GM21423 (cell line): ENCODE measurements at regions not wholly inside any gene's neighbourhood (a gene's known extent, or its start where the extent isn't known, plus 50 kb on each side); places are given as distances from the start of the nearest gene placed in this dataset.
"Not testable (repeated sequence)": the region's sequence is repeated elsewhere in the genome, so short reads cannot be mapped to it uniquely, and the experiment has no call there.

ENCODE experiments used
- ATAC-seq: cut with Tn5 transposase; IDR thresholded peaks from one replicate; pipeline ENCODE4 v1.9.1; 2021; ENCODE audit warnings: mild to moderate bottlenecking, moderate library complexity; ENCODE audit not compliant: unreplicated experiment

- ATAC-seq = no peak
Measured at GRCh38 chr2:167756446-167756845, 490.9 kb downstream of the STK39 start.

DNA sequence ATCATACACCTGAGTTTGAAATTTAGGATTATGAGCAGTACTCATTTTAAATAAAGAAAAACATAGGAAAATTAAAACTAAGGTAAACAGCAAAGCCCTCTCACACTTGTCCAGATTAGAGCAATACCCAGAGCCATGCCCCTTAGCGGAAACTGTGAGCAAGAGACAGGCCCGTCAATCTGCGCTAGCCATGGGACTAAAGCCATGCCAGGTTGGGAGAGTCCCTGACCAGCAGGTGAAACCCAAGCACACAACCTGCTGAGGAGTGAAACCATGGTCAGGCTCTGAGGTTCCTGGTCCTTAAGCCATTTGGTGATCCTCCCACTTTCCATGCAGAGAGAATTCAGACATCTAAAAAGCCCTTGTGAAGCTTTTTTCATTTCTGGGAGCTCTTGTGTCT, 494.3 kb downstream of the STK39 start:
- ATAC-seq = no peak

DNA sequence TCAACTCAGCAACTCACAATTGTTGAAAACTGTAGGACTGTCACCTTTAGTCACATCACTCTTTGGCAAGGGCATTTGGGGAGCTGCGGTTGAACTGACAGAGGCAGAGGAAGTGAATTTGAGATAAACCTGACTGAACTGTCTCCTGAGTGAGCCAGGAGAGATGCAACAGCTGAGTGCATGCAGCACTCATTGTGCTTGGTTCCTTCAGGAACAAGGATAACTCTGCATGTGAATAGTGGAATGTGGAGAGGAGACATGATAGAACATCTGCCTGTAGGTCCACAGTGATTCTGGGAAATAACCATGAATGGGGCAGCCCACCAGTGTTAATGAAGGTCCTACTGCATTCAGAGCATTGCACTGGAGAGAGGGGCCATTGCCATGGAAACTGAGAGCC, 494.7 kb downstream of the STK39 start:
- ATAC-seq = no peak

DNA sequence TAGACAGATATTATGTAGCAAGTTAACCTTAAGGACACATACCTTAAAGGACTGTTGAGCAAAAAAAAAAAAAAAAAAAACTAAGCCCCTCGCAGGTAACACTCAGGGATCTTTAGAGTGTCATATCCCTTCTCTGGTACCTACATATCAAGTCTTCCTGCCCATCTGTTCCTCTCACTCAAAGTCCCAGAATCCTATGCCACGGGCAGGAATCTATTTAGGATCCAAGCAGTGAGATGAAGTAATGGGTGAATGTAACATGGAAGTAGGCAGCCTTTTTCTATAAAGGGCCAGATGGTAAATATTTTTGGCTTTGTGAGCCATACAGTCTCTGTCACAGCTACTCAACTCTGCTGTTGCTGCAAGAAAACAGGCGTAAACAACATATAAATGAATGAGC, 496.7 kb downstream of the STK39 start:
- ATAC-seq = no peak

GRCh38 chr2:167749660-167750059, 497.7 kb downstream of the STK39 start:
- no peak for ATAC-seq

DNA sequence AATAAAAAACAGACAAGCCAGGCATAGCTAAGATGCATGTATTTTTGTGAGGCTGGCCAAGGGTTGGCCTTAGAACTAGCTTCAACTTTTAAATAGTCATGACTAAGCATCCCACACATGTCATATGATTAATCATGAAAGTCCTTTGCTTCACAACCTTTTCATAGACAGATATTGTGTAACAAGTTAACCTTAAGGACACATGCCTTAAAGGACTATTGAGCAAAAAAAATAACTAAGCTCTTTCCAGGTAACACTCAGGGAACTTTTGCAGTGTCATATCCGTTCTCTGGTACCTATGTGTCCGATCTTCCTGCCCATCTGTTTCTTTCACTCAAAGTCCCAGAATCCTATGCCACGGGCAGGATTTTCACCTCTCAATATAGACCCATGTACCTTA, 498.4 kb downstream of the STK39 start:
- no peak for ATAC-seq

GRCh38 chr2:167748536-167748935, 498.9 kb downstream of the STK39 start:
- no peak for ATAC-seq

DNA sequence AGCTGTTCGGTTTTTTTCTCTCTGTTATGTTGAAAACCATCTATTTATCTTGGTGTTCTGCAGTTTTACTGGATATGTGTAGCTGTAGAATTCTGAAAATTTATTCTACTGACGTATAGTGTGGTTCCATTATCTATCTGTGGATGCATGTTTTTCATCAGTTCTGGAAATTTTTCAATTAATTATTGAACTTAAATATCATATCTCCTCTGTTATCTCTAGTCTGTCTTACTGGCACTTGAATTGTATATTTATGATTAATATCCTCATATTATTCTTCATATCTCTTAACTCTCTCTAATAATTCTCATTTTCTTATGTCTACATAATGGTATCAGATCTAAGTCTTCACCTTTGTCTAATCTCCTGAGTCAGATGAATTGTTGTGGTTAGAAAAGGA, 501.7 kb downstream of the STK39 start:
- no peak for ATAC-seq

GRCh38 chr2:167739921-167740320, 507.5 kb downstream of the STK39 start:
- not testable (repeated sequence) for ATAC-seq

GRCh38 chr2:167733747-167734146, 513.6 kb downstream of the STK39 start:
- ATAC-seq = no peak

GRCh38 chr2:167732326-167732725, 515.1 kb downstream of the STK39 start:
- no peak for ATAC-seq

DNA sequence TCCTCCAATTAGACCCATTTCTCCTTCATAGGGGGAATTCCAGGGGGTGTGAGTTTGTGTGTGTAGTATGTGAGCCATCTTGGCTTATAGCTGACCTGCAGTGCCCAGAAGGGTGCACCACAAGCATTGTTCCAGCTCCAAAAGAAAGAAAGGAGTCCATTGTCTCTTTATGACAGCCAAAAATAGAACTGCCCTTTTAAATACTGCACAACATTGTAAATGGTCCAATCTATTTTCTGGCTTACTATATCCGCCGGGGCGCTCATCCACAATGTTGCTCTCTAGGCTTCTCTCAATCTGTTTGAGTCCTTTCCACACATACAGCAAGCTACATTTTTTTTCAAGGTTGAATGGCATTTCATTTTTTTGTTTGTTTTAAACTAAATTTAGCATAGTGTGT, 517.5 kb downstream of the STK39 start:
- ATAC-seq = no peak

DNA sequence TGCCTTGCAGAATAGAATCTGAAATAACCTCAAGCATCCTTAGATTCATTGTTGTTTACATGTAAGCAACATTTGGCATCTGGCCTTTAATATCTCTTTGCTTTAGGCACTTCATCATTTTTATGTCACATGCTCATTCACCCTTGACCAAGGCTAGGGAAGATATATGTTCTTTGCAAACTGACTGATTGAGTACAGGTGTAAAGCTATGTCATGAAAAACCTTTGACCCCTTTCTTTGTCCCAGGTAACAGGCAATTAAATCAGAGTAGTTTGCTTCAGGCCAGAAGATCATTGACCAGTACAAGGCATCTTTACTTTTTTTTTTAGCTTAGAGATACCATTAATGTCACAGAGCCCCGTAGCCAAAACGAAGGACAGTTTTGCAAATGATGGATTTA, 520.6 kb downstream of the STK39 start:
- ATAC-seq = no peak

- ATAC-seq = no peak
Measured at GRCh38 chr2:167721593-167721992, 525.8 kb downstream of the STK39 start.

GRCh38 chr2:167719410-167719809, 528.0 kb downstream of the STK39 start:
- no peak for ATAC-seq

DNA sequence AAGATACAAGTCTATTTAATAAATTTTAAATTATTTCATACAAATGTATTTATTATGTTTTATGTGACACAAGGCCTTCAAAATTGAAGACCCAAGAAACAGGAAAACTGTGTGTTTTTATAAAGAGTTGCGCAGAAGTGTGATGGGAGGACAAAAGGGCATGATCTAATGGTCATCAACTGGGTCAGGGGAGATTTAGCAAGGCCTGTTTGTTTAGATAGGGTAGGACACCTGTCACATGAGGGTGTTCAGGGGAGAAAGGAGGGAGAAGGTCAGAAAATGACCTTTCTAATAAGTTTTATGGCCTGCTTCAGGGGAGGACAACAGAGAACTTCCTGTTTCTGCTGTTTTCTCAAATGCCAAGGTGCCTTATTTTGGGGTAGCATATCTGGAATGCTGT, 528.8 kb downstream of the STK39 start:
- ATAC-seq = no peak

GRCh38 chr2:167715932-167716331, 531.5 kb downstream of the STK39 start:
- ATAC-seq = no peak

DNA sequence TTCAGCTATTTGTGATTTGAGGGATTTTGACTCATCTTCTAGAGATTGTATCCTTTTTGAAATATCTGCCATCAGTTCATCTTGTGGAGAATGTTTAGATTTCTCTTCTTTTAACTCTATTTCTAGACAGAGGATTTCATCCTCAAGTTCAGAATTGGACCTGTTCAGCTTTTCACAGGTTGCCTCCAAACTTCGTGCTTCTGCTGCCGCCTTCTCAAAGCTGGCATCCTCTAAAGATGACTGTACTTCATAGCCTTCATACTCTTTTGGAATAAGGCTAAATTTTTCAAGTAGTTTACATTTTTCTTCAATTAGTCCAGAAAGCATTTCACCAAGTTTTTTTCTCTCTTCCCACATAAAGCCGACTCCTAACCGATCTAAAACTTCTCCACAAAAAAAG, 531.9 kb downstream of the STK39 start:
- ATAC-seq = not testable (repeated sequence)

DNA sequence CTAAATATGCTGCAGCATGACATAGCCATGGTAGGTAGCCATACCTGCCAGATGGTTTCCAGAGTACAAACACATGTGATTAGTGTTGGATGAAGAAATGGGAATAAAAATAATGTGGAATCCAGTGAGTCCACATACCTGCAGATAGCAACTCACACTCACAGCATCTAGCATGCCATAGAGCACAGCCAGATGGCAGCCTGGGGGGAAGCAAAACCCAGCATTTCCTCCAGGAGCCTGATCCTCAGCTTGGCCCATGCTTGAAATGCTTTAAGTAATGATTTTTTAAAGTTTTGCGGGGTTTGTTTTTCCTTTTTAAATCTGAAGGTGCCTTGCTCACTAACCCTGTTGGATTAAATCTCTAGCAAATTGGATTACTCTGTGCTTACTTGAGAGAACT, 535.1 kb downstream of the STK39 start:
- ATAC-seq = no peak

DNA sequence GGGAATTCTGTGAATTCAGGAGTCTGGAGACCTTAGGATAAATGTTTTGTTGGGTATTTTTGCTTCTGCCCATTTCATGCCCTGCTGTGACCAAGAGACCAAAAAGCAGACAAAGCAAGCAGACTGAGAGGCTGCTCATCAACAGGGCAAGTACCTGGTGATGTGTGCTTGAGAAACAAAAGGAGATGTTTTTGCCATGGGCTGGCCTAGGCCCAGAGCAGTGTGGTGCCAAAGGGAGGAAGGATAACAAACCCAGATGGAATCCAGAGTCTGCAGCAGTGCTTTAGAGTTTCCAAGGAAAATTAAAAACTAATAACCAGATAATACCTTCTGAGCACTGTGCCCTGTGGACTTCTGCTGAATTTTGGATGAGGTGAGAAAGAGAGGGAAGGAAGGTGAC, 538.4 kb downstream of the STK39 start:
- no peak for ATAC-seq

- no peak for ATAC-seq
Measured at GRCh38 chr2:167706800-167707199, 540.6 kb downstream of the STK39 start.

GRCh38 chr2:167703441-167703840, 544.0 kb downstream of the STK39 start:
- ATAC-seq = no peak

DNA sequence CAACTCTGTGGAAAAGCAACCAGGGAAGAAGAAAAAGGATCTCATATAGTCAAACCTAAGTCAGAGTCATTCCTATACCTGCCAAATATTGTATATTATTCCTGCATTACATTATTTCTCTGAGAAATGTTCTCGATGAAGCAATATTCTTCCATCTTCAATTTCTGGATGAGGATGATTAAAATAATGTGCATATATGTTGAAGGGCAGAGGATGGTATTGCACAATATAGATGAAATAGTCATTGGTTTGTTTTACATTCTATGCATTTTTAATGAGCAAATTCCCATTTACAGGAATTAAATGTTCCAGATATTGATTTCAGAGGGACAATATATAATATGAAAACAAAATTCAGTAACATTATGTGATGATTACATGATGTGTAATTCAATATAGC, 545.2 kb downstream of the STK39 start:
- no peak for ATAC-seq

DNA sequence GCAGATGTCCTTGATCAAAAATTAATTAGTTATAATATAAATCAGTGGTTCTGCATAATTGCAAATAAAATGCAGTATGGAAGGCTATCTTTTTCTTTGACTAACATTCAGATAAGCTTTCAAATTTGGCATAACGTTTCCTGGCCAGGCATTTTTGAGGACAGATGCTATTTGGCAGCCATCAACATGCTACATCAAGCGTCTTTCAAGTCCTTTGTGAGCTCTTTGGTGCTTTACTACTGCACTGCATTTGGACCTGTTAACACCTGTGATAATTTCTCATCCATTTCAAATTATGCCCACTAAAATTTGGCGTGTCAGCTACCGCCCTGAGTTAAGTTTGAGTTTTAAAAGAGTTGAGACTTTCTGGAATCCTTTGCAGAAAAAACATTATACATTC, 545.7 kb downstream of the STK39 start:
- no peak for ATAC-seq
